ENCODE measurements at regions not wholly inside any gene's neighbourhood (a gene's known extent, or its start where the extent isn't known, plus 50 kb on each side); places are given as distances from the start of the nearest gene placed in this dataset.

- TF ChIP-seq CTCF (conservative IDR thresholded peaks at IDR 0.05) (no peak), EZH2 (IDR thresholded peaks at IDR 0.05; ENCODE audit: low read depth) (no peak)
Observed at GRCh38 chr6:109262261-109262660, 120.0 kb downstream of the CD164 start.

All from PC-9 (cell line).